CD4-positive, alpha-beta T cell treated with Interleukin-6 at 100 ng/mL for 8 hours (primary cell): ENCODE measurements at regions not wholly inside any gene's neighbourhood (a gene's known extent, or its start where the extent isn't known, plus 50 kb on each side); places are given as distances from the start of the nearest gene placed in this dataset.

Experiments used
- DNase-seq: peaks from one replicate; pipeline ENCODE4 v3.0.0-alpha.2; 2020; ENCODE audit warnings: mixed read lengths, low spot score

GRCh38 chr13:26837102-26837501 lies 76.5 kb upstream of the GPR12 start:
- no peak for DNase-seq

- no peak for DNase-seq
Measured at GRCh38 chr13:26836626-26837025, 76.0 kb upstream of the GPR12 start.

- no peak for DNase-seq
Measured at GRCh38 chr13:26834646-26835045, 74.1 kb upstream of the GPR12 start.

GRCh38 chr13:26831336-26831908 lies 70.8 kb upstream of the GPR12 start:
- DNase-seq, result no peak

- DNase-seq, result no peak
Measured at GRCh38 chr13:26829716-26830115, 69.1 kb upstream of the GPR12 start.

GRCh38 chr13:26824581-26824980 lies 64.0 kb upstream of the GPR12 start:
- DNase-seq, result no peak

- no peak for DNase-seq
Measured at GRCh38 chr13:26822146-26822545, 61.6 kb upstream of the GPR12 start.

- DNase-seq, result no peak
Measured at GRCh38 chr13:26821672-26822071, 61.1 kb upstream of the GPR12 start.

- DNase-seq, result no peak
Measured at GRCh38 chr13:26820871-26821270, 60.3 kb upstream of the GPR12 start.

GRCh38 chr13:26819046-26819445 lies 58.5 kb upstream of the GPR12 start:
- no peak for DNase-seq

- DNase-seq, result no peak
Measured at GRCh38 chr13:26816881-26817280, 56.3 kb upstream of the GPR12 start.

- no peak for DNase-seq
Measured at GRCh38 chr13:26813980-26814348, 53.4 kb upstream of the GPR12 start.

- no peak for DNase-seq
Measured at GRCh38 chr13:26813321-26813979, 52.9 kb upstream of the GPR12 start.

- no peak for DNase-seq
Measured at GRCh38 chr13:26811581-26811980, 51.0 kb upstream of the GPR12 start.
